DND-41 (cell line): ENCODE measurements at regions not wholly inside any gene's neighbourhood (a gene's known extent, or its start where the extent isn't known, plus 50 kb on each side); places are given as distances from the start of the nearest gene placed in this dataset.

Source experiments
- ATAC-seq: fragments of 200-7000 bp; cut with Tn5 transposase; 3 replicates; pipeline ENCODE4 v1.9.1; 2021; ENCODE audit warnings: low read depth; ENCODE audit not compliant: insufficient read depth
- DNase-seq: peaks from one replicate; pipeline ENCODE4 v3.0.0-alpha.2; 2020
- H2AFZ ChIP-seq: 2 replicates; pipeline ENCODE4 v1.6.0; 2012; ENCODE audit warnings: low read depth, low read length
- H3K27ac ChIP-seq: 2 replicates; pipeline ENCODE4 v1.5.1; 2012; ENCODE audit warnings: low read length, inconsistent platforms
- H3K27me3 ChIP-seq: fragments of 200-600 bp; sonication (generic); 2 replicates; pipeline ENCODE4 v1.6.0; 2012; ENCODE audit warnings: low read length, mild to moderate bottlenecking, inconsistent platforms; ENCODE audit not compliant: insufficient read depth, poor library complexity
- H3K36me3 ChIP-seq: 2 replicates; pipeline ENCODE4 v1.5.1; 2012; ENCODE audit warnings: low read length, inconsistent platforms; ENCODE audit not compliant: insufficient read depth
- H3K4me1 ChIP-seq: 2 replicates; pipeline ENCODE4 v1.5.1; 2012; ENCODE audit warnings: mild to moderate bottlenecking, low read length; ENCODE audit not compliant: insufficient read depth
- H3K4me2 ChIP-seq: 2 replicates; pipeline ENCODE4 v1.6.0; 2012; ENCODE audit warnings: mild to moderate bottlenecking, moderate library complexity, low read length, inconsistent platforms; ENCODE audit not compliant: insufficient read depth
- H3K4me3 ChIP-seq, 2 experiments: fragments of 200-600 bp in 1 of 2; shearing (Covaris generic) in 1 of 2; 2 replicates each; pipeline ENCODE4 v1.5.1; 2012 to 2016; ENCODE audit warnings: inconsistent platforms in 2 of 2, low read length in 2 of 2, mild to moderate bottlenecking in 2 of 2, low read depth in 1 of 2, moderate library complexity in 1 of 2
- H3K79me2 ChIP-seq: 2 replicates; pipeline ENCODE4 v1.6.0; 2012; ENCODE audit warnings: low read length, inconsistent platforms; ENCODE audit not compliant: insufficient read depth
- H3K9ac ChIP-seq: 2 replicates; pipeline ENCODE4 v1.6.0; 2012; ENCODE audit warnings: low read depth, mild to moderate bottlenecking, inconsistent platforms, low read length, moderate library complexity
- H3K9me3 ChIP-seq: 2 replicates; pipeline ENCODE4 v1.5.1; 2012; ENCODE audit warnings: low read length, moderate library complexity, mild to moderate bottlenecking, inconsistent platforms; ENCODE audit not compliant: insufficient read depth, severe bottlenecking
- H4K20me1 ChIP-seq: 2 replicates; pipeline ENCODE4 v1.6.0; 2012; ENCODE audit warnings: low read length; ENCODE audit not compliant: insufficient read depth
- EZH2 ChIP-seq: IDR thresholded peaks from 3 replicates; pipeline ENCODE4 v1.6.1; 2012; ENCODE audit warnings: borderline replicate concordance, low read depth, mild to moderate bottlenecking, moderate library complexity, low read length, inconsistent platforms; ENCODE audit not compliant: severe bottlenecking
- TF ChIP-seq, protein P1 (sequence below): IDR thresholded peaks from 2 replicates; pipeline ENCODE4 v1.5.1; 2012; ENCODE audit warnings: borderline replicate concordance, low read length, moderate library complexity, mild to moderate bottlenecking; ENCODE audit not compliant: poor library complexity, severe bottlenecking; ENCODE audit errors: extremely low read depth

- H3K9ac ChIP-seq, result no peak overlapping the region
- no peak overlapping the region for H3K4me2 ChIP-seq
- H3K27ac ChIP-seq, result no peak overlapping the region
- no peaks in the 10 kb centered on the region for H4K20me1 ChIP-seq
- H3K79me2 ChIP-seq, result no peaks in the 10 kb centered on the region
- H3K27me3 ChIP-seq, result no peaks in the 10 kb centered on the region
- no peaks in the 10 kb centered on the region for H3K36me3 ChIP-seq
- no peaks in the 10 kb centered on the region for H3K4me1 ChIP-seq
- TF ChIP-seq EZH2, result no peak
- TF ChIP-seq, protein P1, sequence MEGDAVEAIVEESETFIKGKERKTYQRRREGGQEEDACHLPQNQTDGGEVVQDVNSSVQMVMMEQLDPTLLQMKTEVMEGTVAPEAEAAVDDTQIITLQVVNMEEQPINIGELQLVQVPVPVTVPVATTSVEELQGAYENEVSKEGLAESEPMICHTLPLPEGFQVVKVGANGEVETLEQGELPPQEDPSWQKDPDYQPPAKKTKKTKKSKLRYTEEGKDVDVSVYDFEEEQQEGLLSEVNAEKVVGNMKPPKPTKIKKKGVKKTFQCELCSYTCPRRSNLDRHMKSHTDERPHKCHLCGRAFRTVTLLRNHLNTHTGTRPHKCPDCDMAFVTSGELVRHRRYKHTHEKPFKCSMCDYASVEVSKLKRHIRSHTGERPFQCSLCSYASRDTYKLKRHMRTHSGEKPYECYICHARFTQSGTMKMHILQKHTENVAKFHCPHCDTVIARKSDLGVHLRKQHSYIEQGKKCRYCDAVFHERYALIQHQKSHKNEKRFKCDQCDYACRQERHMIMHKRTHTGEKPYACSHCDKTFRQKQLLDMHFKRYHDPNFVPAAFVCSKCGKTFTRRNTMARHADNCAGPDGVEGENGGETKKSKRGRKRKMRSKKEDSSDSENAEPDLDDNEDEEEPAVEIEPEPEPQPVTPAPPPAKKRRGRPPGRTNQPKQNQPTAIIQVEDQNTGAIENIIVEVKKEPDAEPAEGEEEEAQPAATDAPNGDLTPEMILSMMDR, result no peak
- no peak for ATAC-seq
- no peaks in the 10 kb centered on the region for H3K9me3 ChIP-seq
- no peak overlapping the region for H3K4me3 ChIP-seq
- no peak overlapping the region for H2AFZ ChIP-seq
- DNase-seq, result no peak
Observed at GRCh38 chr12:19070341-19070740, 59.2 kb upstream of the PLEKHA5 start.

- Histone ChIP-seq H3K4me3 (no peak overlapping the region), H3K4me2 (no peak overlapping the region), H3K27me3 (no peaks in the 10 kb centered on the region), H3K9me3 (no peaks in the 10 kb centered on the region), H2AFZ (no peak overlapping the region), H3K4me1 (no peaks in the 10 kb centered on the region), H3K27ac (no peak overlapping the region), H3K79me2 (no peaks in the 10 kb centered on the region), H3K9ac (no peak overlapping the region), H4K20me1 (no peaks in the 10 kb centered on the region), H3K36me3 (no peaks in the 10 kb centered on the region)
- ATAC-seq, result no peak
- TF ChIP-seq, protein P1, result no peak
- no peak for TF ChIP-seq EZH2
- no peak for DNase-seq
Observed at GRCh38 chr12:19074700-19075099, 54.8 kb upstream of the PLEKHA5 start.

DNA sequence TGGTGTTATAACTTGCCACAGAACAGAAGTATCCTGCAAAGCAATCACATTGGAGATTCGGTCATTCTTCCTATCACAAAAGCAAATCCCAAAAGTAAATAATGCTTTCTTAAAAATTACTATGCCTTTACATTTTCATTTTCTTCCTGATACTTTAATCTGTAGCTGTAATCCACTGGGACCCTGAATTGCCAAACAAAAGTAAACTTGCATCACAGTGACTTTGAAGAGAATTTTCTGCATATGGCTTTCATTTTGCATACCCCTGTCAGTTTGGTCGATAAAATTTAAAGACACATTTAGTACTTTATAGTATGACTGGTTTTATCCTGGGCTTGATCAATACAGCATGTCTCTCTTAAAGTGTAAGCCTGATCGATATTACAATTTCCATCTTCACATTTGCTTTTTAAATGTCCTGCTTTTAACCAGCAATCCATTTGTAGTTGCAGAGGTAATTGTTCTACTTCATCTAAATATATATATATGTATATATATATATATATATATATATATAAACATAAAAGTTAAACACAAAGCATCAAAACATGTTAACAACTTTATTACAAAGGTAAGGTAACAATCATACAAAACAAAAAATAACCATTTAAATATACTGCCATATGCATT is 53.7 kb upstream of the PLEKHA5 start:
- ATAC-seq, result no peak
- no peaks in the 10 kb centered on the region for H3K4me1 ChIP-seq

More for the DNA sequence above, 53.7 kb upstream of the PLEKHA5 start:
- H3K9me3 ChIP-seq, result no peaks in the 10 kb centered on the region
- H3K36me3 ChIP-seq, result no peaks in the 10 kb centered on the region
- no peaks in the 10 kb centered on the region for H3K79me2 ChIP-seq
- TF ChIP-seq EZH2, result no peak
- TF ChIP-seq, protein P1, result no peak
- H3K4me3 ChIP-seq, result no peak overlapping the region
- no peak overlapping the region for H3K27ac ChIP-seq
- no peaks in the 10 kb centered on the region for H4K20me1 ChIP-seq
- no peak overlapping the region for H3K9ac ChIP-seq
- H3K4me2 ChIP-seq, result no peak overlapping the region
- no peak for DNase-seq
- H2AFZ ChIP-seq, result no peak overlapping the region
- no peaks in the 10 kb centered on the region for H3K27me3 ChIP-seq
